GF-D8 (cell line): ENCODE measurements at regions not wholly inside any gene's neighbourhood (a gene's known extent, or its start where the extent isn't known, plus 50 kb on each side); places are given as distances from the start of the nearest gene placed in this dataset.

ENCODE experiments used
- DNase-seq: peaks from one replicate; lab custom pipeline; 2025; lab: John Stamatoyannopoulos, UW

- no peak for DNase-seq
These were observed 50.3 kb upstream of the DPH6 start for GRCh38 chr15:35596285-35596684.

- no peak for DNase-seq
These were observed 56.9 kb upstream of the DPH6 start for GRCh38 chr15:35602836-35603235.

- DNase-seq, result no peak
These were observed 57.3 kb upstream of the DPH6 start for GRCh38 chr15:35603301-35603700.

- DNase-seq, result no peak
These were observed 57.9 kb upstream of the DPH6 start for GRCh38 chr15:35603856-35604255.

- DNase-seq, result no peak
These were observed 59.9 kb upstream of the DPH6 start for GRCh38 chr15:35605764-35606449.

GRCh38 chr15:35606450-35606779, 60.5 kb upstream of the DPH6 start:
- no peak for DNase-seq

GRCh38 chr15:35616498-35617271, 70.7 kb upstream of the DPH6 start:
- DNase-seq, result no peak

- DNase-seq, result no peak
These were observed 72.6 kb upstream of the DPH6 start for GRCh38 chr15:35618260-35619188.

GRCh38 chr15:35622641-35623340, 76.8 kb upstream of the DPH6 start:
- DNase-seq, result no peak

- DNase-seq, result no peak
These were observed 78.9 kb upstream of the DPH6 start for GRCh38 chr15:35624881-35625280.

- DNase-seq, result no peak
These were observed 80.8 kb upstream of the DPH6 start for GRCh38 chr15:35626571-35627318.

- no peak for DNase-seq
These were observed 81.7 kb upstream of the DPH6 start for GRCh38 chr15:35627696-35628095.

GRCh38 chr15:35629766-35630165, 83.8 kb upstream of the DPH6 start:
- DNase-seq, result no peak

- no peak for DNase-seq
These were observed 84.6 kb upstream of the DPH6 start for GRCh38 chr15:35630532-35630931.

- no peak for DNase-seq
These were observed 85.0 kb upstream of the DPH6 start for GRCh38 chr15:35630985-35631384.

GRCh38 chr15:35633677-35634076, 87.7 kb upstream of the DPH6 start:
- no peak for DNase-seq

GRCh38 chr15:35646790-35647189, 100.8 kb upstream of the DPH6 start:
- no peak for DNase-seq

GRCh38 chr15:35647303-35647702, 101.3 kb upstream of the DPH6 start:
- no peak for DNase-seq

GRCh38 chr15:35648941-35649340, 103.0 kb upstream of the DPH6 start:
- no peak for DNase-seq

GRCh38 chr15:35649575-35649974, 103.6 kb upstream of the DPH6 start:
- no peak for DNase-seq

GRCh38 chr15:35654332-35654731, 108.4 kb upstream of the DPH6 start:
- DNase-seq, result no peak
